NB4 (cell line): ENCODE measurements at regions not wholly inside any gene's neighbourhood (a gene's known extent, or its start where the extent isn't known, plus 50 kb on each side); places are given as distances from the start of the nearest gene placed in this dataset.

Source experiments
- MYC ChIP-seq: IDR thresholded peaks from 2 replicates; pipeline ENCODE4 v1.6.1; 2011; ENCODE audit warnings: low read depth, low read length
- POLR2A ChIP-seq: IDR thresholded peaks from 2 replicates; pipeline ENCODE4 v1.6.1; 2011; ENCODE audit warnings: mild to moderate bottlenecking; ENCODE audit not compliant: insufficient read length; ENCODE audit errors: extremely low read depth
- TF ChIP-seq, protein P1 (sequence below): IDR thresholded peaks from one replicate; pipeline ENCODE4 v1.5.1; 2012; ENCODE audit warnings: low read depth, low read length
- TF ChIP-seq, protein P2 (sequence below): IDR thresholded peaks from 2 replicates; pipeline ENCODE4 v1.6.1; 2011; ENCODE audit warnings: low read depth, low read length

DNA sequence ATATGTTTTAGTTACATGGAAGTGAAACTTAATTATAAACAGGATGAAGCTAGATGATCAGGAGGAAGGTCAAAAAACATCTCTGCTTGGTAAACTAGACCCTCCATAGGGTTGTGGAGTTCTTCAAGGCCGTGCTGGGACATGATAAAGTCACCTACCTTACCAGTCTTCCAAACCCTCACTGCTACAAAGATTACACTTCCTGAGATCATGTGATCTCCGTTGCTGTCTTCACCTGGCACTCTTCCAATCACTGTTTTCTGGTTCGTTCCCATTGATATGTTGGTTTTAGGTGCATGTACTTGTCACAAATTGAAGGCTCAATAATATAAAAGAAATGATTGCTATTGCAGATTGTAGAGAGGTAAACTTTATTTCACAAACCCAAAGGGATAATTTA lies 161.5 kb upstream of the MAN1A1 start:
- TF ChIP-seq POLR2A (no peak), MYC (no peak)
- TF ChIP-seq, protein P1, sequence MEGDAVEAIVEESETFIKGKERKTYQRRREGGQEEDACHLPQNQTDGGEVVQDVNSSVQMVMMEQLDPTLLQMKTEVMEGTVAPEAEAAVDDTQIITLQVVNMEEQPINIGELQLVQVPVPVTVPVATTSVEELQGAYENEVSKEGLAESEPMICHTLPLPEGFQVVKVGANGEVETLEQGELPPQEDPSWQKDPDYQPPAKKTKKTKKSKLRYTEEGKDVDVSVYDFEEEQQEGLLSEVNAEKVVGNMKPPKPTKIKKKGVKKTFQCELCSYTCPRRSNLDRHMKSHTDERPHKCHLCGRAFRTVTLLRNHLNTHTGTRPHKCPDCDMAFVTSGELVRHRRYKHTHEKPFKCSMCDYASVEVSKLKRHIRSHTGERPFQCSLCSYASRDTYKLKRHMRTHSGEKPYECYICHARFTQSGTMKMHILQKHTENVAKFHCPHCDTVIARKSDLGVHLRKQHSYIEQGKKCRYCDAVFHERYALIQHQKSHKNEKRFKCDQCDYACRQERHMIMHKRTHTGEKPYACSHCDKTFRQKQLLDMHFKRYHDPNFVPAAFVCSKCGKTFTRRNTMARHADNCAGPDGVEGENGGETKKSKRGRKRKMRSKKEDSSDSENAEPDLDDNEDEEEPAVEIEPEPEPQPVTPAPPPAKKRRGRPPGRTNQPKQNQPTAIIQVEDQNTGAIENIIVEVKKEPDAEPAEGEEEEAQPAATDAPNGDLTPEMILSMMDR, result no peak
- TF ChIP-seq, protein P2, sequence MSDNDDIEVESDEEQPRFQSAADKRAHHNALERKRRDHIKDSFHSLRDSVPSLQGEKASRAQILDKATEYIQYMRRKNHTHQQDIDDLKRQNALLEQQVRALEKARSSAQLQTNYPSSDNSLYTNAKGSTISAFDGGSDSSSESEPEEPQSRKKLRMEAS, result no peak
